Erythroblast (primary cell): ENCODE measurements at regions not wholly inside any gene's neighbourhood (a gene's known extent, or its start where the extent isn't known, plus 50 kb on each side); places are given as distances from the start of the nearest gene placed in this dataset.

Source experiments
- GATA1 ChIP-seq: IDR thresholded peaks from 2 replicates; pipeline ENCODE4 v1.6.1; 2011; ENCODE audit warnings: low read depth, mild to moderate bottlenecking, control low read depth, low read length, moderate library complexity
- POLR2A ChIP-seq: IDR thresholded peaks from 2 replicates; pipeline ENCODE4 v1.6.1; 2011; ENCODE audit warnings: mild to moderate bottlenecking, low read length

GRCh38 chr20:59435518-59435917, 135.1 kb downstream of the EDN3 start:
- TF ChIP-seq POLR2A (no peak), GATA1 (no peak)
